Omental fat pad (tissue), 3 donors: ENCODE measurements at regions not wholly inside any gene's neighbourhood (a gene's known extent, or its start where the extent isn't known, plus 50 kb on each side); places are given as distances from the start of the nearest gene placed in this dataset.

Experiments used
- ATAC-seq: fragments of 150-250 bp; one replicate; pipeline ENCODE4 v1.9.1; 2016; ENCODE audit warnings: mild to moderate bottlenecking, moderate library complexity; ENCODE audit not compliant: low FRiP score
- DNase-seq: peaks from one replicate; pipeline ENCODE4 v3.0.0-alpha.2; 2019; ENCODE audit warnings: low spot score
- TF ChIP-seq, protein P1 (sequence below), 3 donors: fragments of 450-650 bp; IDR thresholded peaks; one replicate each; pipeline ENCODE4 v1.5.1; 2016 to 2017; ENCODE audit warnings: antibody characterized with exemption in 3 of 3, mild to moderate bottlenecking in 3 of 3, moderate library complexity in 2 of 3

DNA sequence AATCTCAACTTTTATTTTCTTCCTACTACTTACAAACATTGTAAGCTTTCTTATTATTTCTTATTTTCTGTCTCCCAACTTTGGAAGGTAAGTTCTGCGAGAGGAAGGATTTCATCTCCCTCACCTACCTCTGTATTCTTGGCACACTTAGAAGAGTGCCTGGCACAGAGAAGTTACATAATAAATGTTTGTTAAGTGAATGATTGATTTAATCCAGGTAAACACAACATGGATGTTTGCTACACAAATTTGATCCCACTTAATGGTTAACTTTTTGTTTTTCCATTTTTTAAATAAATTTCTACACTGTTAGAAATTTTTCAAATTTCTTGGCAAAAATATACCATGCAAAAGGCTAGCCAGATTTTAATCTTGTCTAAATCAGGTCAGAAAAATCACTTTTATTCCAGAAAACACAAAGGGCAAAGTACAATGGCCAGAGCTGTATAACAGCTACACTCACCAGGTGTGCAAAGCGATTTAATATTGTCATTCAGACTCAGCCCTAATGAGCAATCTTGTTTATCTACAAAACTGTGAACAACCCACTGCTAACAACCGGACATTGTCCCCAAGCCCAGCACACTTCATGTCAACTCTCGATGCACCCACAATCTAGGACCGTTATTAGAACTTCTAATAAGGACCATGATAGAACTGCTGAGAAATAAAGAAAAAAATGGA is 222.1 kb upstream of the EEA1 start:
- TF ChIP-seq, protein P1, sequence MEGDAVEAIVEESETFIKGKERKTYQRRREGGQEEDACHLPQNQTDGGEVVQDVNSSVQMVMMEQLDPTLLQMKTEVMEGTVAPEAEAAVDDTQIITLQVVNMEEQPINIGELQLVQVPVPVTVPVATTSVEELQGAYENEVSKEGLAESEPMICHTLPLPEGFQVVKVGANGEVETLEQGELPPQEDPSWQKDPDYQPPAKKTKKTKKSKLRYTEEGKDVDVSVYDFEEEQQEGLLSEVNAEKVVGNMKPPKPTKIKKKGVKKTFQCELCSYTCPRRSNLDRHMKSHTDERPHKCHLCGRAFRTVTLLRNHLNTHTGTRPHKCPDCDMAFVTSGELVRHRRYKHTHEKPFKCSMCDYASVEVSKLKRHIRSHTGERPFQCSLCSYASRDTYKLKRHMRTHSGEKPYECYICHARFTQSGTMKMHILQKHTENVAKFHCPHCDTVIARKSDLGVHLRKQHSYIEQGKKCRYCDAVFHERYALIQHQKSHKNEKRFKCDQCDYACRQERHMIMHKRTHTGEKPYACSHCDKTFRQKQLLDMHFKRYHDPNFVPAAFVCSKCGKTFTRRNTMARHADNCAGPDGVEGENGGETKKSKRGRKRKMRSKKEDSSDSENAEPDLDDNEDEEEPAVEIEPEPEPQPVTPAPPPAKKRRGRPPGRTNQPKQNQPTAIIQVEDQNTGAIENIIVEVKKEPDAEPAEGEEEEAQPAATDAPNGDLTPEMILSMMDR (IDR thresholded peaks at IDR 0.05), result no peak
- ATAC-seq, result no peak

DNA sequence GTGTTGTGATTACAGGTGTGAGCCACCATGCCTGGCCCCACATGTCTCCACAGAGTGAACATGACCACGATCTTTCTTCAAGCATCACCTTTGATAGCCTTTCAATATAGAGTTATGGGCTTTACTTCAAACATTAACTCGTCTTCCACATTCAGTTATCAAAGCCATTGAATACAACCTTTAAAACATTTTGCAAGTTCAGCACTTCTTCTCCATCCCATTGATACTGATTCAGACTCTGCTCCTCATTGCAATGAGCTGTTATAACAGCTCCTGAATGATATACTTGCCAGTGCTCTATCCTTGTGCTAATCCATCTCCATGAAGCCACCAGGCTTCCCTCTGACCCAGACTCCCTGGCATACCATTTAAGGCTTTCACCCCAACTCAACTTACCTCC is 223.5 kb upstream of the EEA1 start:
- no peak for ATAC-seq
- TF ChIP-seq, protein P1 (IDR thresholded peaks at IDR 0.05), result no peak
- no peak for DNase-seq

More for the DNA sequence above, 222.1 kb upstream of the EEA1 start:
- no peak for DNase-seq

DNA sequence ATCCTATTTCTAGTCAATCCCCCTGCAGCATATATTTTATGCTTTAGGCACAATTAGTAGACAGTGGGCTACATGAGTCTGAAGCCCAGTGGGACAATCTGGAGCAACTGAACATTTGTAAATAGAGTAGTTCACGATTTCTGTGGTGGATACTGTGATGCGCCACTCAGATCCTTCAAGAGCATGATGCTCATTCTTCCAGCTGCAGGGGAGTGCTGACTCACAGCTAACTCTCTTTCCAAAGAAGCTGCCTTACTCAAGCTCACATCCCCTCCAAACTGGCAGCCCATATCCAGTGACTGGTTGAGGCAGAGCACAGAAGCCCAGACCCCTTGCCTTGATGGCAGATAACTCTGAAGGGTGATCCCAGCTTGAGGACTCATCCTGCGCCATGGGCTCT is 224.2 kb upstream of the EEA1 start:
- TF ChIP-seq, protein P1 (IDR thresholded peaks at IDR 0.05), result no peak
- DNase-seq (no peak), ATAC-seq (no peak)

DNA sequence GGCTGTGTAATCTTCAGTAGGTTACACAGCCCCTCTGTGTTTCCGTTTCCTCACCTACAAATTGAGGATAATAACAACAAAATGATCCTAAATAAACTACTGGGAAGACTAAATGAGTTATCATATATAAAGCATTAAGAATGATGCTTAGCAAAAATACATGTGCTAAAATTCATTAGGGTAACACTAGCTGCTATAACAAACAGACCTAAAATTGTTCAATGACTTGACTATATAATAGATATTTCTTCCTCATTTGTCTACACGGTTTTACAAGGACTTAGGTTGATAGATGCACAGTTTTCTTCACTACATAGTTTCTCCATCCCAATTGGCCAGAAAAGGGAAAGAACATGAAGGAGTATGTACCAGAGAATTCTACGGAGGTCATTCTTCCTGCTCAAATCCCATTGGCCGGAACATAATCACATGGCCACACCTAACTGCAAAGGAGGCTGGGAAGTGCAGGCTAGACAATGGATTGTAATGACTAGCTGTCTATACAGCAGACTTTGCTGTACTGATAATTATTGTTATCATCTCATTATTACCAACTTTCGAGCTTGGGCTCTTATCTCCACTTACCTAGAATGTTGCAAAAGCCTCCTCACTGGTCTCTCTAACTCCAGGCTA is 223.5 kb upstream of the NUDT4 start:
- ATAC-seq (no peak), DNase-seq (no peak)
- TF ChIP-seq, protein P1 (IDR thresholded peaks at IDR 0.05), result no peak

DNA sequence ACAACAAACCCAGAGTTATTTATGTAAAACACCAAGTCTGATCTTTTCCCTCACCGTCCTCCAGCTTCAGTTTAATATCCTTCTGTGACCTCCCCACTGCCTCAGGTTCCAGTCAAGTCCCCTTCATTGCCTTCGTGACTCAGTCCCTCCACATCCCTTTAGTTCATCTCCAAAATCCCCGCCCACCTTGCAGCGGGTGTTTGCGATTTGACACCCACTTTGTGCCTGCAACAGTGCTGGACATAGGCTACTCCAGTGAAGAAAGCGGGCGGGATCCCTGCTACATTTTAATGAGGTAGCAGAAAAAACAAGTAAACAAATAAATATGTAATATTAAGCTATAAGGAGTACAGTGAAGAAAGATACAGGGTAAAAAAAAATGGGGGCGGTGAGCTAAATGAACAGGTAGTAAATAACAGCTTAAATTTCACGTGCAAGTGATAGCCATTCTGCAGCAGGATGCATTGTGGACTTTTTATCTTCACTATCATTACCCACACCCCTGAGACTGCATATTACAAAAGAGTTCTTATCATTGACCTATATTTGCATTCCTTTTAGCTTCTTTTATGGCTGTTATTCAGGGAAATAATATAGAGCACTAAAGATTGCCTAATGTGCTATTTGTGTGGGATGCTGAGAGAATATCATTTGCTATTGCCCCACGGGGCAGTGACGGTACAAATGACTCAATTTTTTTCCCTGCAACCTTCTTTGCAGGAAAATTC is 222.8 kb upstream of the NUDT4 start:
- peak; percentile 23 for ATAC-seq
- no peak for DNase-seq
- TF ChIP-seq, protein P1 (IDR thresholded peaks at IDR 0.05), result no peak

DNA sequence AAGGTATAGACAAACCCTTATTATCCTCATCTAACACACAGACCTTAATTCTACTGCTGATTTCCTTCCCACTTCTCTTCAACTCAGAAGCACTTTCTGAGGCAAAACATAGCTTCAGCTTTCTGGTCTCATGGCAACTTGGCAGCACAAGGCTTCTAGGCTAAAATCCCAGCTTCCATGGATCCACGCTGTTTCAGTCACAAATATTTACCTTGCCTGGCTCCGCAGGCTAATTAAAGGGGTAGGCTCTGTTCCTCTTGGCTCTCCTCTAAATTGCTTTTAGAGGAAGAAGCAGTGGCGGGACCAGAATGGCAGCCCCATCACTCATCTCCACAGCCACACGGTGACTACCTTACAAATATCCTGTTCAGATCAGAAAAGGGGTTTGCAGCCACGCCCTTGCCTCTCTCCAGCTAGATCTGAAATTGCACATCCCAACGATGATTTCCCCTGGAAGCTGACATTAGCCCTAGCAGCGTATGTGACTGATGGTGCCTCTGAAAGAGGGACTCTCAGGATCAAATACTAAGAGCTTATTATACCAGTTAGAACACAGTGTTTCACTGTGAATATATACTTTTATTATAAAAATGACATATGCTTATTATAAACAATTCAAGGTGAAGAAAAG is 221.5 kb upstream of the NUDT4 start:
- ATAC-seq (no peak), DNase-seq (no peak)
- TF ChIP-seq, protein P1 (IDR thresholded peaks at IDR 0.05), result no peak
